ENCODE measurements at regions not wholly inside any gene's neighbourhood (a gene's known extent, or its start where the extent isn't known, plus 50 kb on each side); places are given as distances from the start of the nearest gene placed in this dataset.

GRCh38 chr2:196367633-196368032 is 196.3 kb upstream of the STK17B start:
- TF ChIP-seq CTCF (IDR thresholded peaks at IDR 0.05 in 2 of 3, conservative IDR thresholded peaks at IDR 0.05 in 1 of 3; ENCODE audit: insufficient read depth in 2 of 3, low read depth in 1 of 3, low read length in 3 of 3): no peak
- no peak for TF ChIP-seq POLR2A (conservative IDR thresholded peaks at IDR 0.05)
- no peak for TF ChIP-seq GTF2F1 (IDR thresholded peaks at IDR 0.05; ENCODE audit: low read depth, low read length)
